IMR-90 (cell line): ENCODE measurements at regions not wholly inside any gene's neighbourhood (a gene's known extent, or its start where the extent isn't known, plus 50 kb on each side); places are given as distances from the start of the nearest gene placed in this dataset.

ENCODE experiments used
- ATAC-seq: fragments of 200-7000 bp; cut with Tn5 transposase; 2 replicates; pipeline ENCODE4 v1.9.1; 2020; ENCODE audit warnings: low read depth, mild to moderate bottlenecking, moderate library complexity
- BruUV-seq: library from RNA; stranded (reverse); fragments of 400-500 nt; replicated peaks from 2 replicates; lab custom pipeline; 2021; lab: Mats Ljungman, UMichigan
- CTCF ChIA-PET: fragments of 300-600 bp; formaldehyde crosslinking; extraction: SDS; loops from one replicate; lab custom pipeline; 2021; ENCODE audit warnings: antibody characterized with exemption; lab: Yijun Ruan, JAX
- POLR2A ChIA-PET: fragments of 300-600 bp; sonication (Branson Sonifier 250); formaldehyde crosslinking; loops from one replicate; lab custom pipeline; 2022; ENCODE audit warnings: antibody characterized with exemption; ENCODE audit not compliant: unreplicated experiment; lab: Charles Lee
- DNase-seq: peaks from one replicate; pipeline ENCODE4 v3.0.0; 2013
- H2AFZ ChIP-seq: replicated peaks from 2 replicates; pipeline ENCODE3; 2013; ENCODE audit warnings: low read length, mild to moderate bottlenecking; ENCODE audit not compliant: poor library complexity
- H2AK5ac ChIP-seq: 2 replicates; pipeline ENCODE4 v1.6.1; 2013; ENCODE audit warnings: low read depth, low read length, inconsistent platforms
- H2AK9ac ChIP-seq: replicated peaks from 2 replicates; pipeline ENCODE3; 2013; ENCODE audit warnings: mild to moderate bottlenecking, low read depth, low read length, moderate library complexity; ENCODE audit not compliant: poor library complexity
- H2BK120ac ChIP-seq: 2 replicates; pipeline ENCODE4 v1.6.1; 2013; ENCODE audit warnings: low read depth, low read length, inconsistent platforms
- H2BK15ac ChIP-seq: 3 replicates; pipeline ENCODE4 v1.6.1; 2013; ENCODE audit warnings: low read depth, low read length, inconsistent platforms
- H2BK20ac ChIP-seq: 2 replicates; pipeline ENCODE4 v1.6.1; 2013; ENCODE audit warnings: low read depth, mild to moderate bottlenecking, inconsistent platforms, low read length, moderate library complexity
- H2BK5ac ChIP-seq: 2 replicates; pipeline ENCODE4 v1.6.1; 2013; ENCODE audit warnings: mild to moderate bottlenecking, low read depth, low read length, inconsistent platforms; ENCODE audit not compliant: poor library complexity, severe bottlenecking
- H3K14ac ChIP-seq: replicated peaks from 2 replicates; pipeline ENCODE4 v1.6.1; 2013; ENCODE audit warnings: low read depth, low read length, inconsistent platforms
- H3K18ac ChIP-seq: 2 replicates; pipeline ENCODE4 v1.6.1; 2013; ENCODE audit warnings: low read depth, low read length, control low read depth
- H3K23ac ChIP-seq: 2 replicates; pipeline ENCODE4 v1.6.1; 2013; ENCODE audit warnings: low read depth, low read length, inconsistent platforms
- H3K27ac ChIP-seq: 2 replicates; pipeline ENCODE4 v1.5.1; 2013; ENCODE audit warnings: mild to moderate bottlenecking, control low read depth, low read length; ENCODE audit not compliant: insufficient read depth
- H3K27me3 ChIP-seq: 2 replicates; pipeline ENCODE4 v1.6.1; 2013; ENCODE audit warnings: low read length; ENCODE audit not compliant: control insufficient read depth, insufficient read depth
- H3K36me3 ChIP-seq: 2 replicates; pipeline ENCODE4 v1.6.1; 2013; ENCODE audit warnings: low read length, mixed read lengths; ENCODE audit not compliant: control insufficient read depth, insufficient read depth
- H3K4ac ChIP-seq: 2 replicates; pipeline ENCODE4 v1.6.1; 2013; ENCODE audit warnings: low read depth, low read length, inconsistent platforms
- H3K4me1 ChIP-seq: 2 replicates; pipeline ENCODE4 v1.6.1; 2013; ENCODE audit warnings: low read length, mixed read lengths; ENCODE audit not compliant: control insufficient read depth, insufficient read depth
- H3K4me2 ChIP-seq: 2 replicates; pipeline ENCODE4 v1.6.1; 2013; ENCODE audit warnings: low read depth, mild to moderate bottlenecking, control low read depth, low read length, moderate library complexity
- H3K4me3 ChIP-seq: 2 replicates; pipeline ENCODE4 v1.5.1; 2013; ENCODE audit warnings: low read depth, mild to moderate bottlenecking, control low read depth, low read length, moderate library complexity; ENCODE audit not compliant: insufficient read depth
- H3K56ac ChIP-seq: 2 replicates; pipeline ENCODE4 v1.6.1; 2013; ENCODE audit warnings: low read length, inconsistent platforms; ENCODE audit not compliant: insufficient read depth; ENCODE audit errors: extremely low read depth
- H3K79me1 ChIP-seq, 2 experiments: 2 replicates each; pipeline ENCODE4 v1.6.1; 2013; ENCODE audit warnings: low read length in 2 of 2, inconsistent platforms in 1 of 2, low read depth in 1 of 2
- H3K9ac ChIP-seq: 2 replicates; pipeline ENCODE4 v1.6.1; 2013; ENCODE audit warnings: low read depth, low read length, control low read depth
- H3K9me1 ChIP-seq: 2 replicates; pipeline ENCODE4 v1.6.1; 2013; ENCODE audit warnings: low read length, inconsistent platforms; ENCODE audit not compliant: insufficient read depth
- H3K9me3 ChIP-seq: 2 replicates; pipeline ENCODE4 v1.6.1; 2013; ENCODE audit warnings: low read length; ENCODE audit not compliant: control insufficient read depth, insufficient read depth
- H4K20me1 ChIP-seq: 2 replicates; pipeline ENCODE4 v1.6.1; 2013; ENCODE audit warnings: low read length, inconsistent platforms; ENCODE audit not compliant: insufficient read depth
- H4K5ac ChIP-seq: 2 replicates; pipeline ENCODE4 v1.6.1; 2013; ENCODE audit warnings: mild to moderate bottlenecking, low read depth, low read length, control low read depth
- H4K8ac ChIP-seq, 2 experiments: 2 replicates each; pipeline ENCODE4 v1.6.1; 2013; ENCODE audit warnings: low read depth in 2 of 2, low read length in 2 of 2, control low read depth in 1 of 2, inconsistent platforms in 1 of 2
- H4K91ac ChIP-seq: 2 replicates; pipeline ENCODE4 v1.6.1; 2013; ENCODE audit warnings: low read depth, low read length, inconsistent platforms; ENCODE audit not compliant: insufficient read depth
- BHLHE40 ChIP-seq: fragments of 150-350 bp; IDR thresholded peaks from 2 replicates; pipeline ENCODE4 v1.6.1; 2016; ENCODE audit warnings: mild to moderate bottlenecking, low read depth, low read length
- CEBPB ChIP-seq: IDR thresholded peaks from 2 replicates; pipeline ENCODE4 v1.6.1; 2012; ENCODE audit warnings: low read depth, low read length, improper control_type of control experiment
- CHD1 ChIP-seq: IDR thresholded peaks from 2 replicates; pipeline ENCODE4 v1.6.1; 2012; ENCODE audit warnings: low read depth, low read length, improper control_type of control experiment
- CTCF ChIP-seq: conservative IDR thresholded peaks from 2 replicates; pipeline ENCODE4 v1.5.1; 2012; ENCODE audit warnings: mild to moderate bottlenecking, low read depth, low read length, improper control_type of control experiment
- ELK1 ChIP-seq: fragments of 150-350 bp; IDR thresholded peaks from 2 replicates; pipeline ENCODE4 v1.6.1; 2016; ENCODE audit warnings: low read depth, mild to moderate bottlenecking, low read length, moderate library complexity, borderline replicate concordance
- FOS ChIP-seq: fragments of 150-350 bp; IDR thresholded peaks from 2 replicates; pipeline ENCODE4 v1.6.1; 2016; ENCODE audit warnings: low read depth, low read length
- MAFK ChIP-seq: IDR thresholded peaks from 2 replicates; pipeline ENCODE4 v1.6.1; 2012; ENCODE audit warnings: low read depth, low read length, improper control_type of control experiment
- MAZ ChIP-seq: IDR thresholded peaks from 2 replicates; pipeline ENCODE4 v1.6.1; 2012; ENCODE audit warnings: low read depth, mild to moderate bottlenecking, low read length, improper control_type of control experiment, moderate library complexity, borderline replicate concordance
- MXI1 ChIP-seq: IDR thresholded peaks from 2 replicates; pipeline ENCODE4 v1.6.1; 2012; ENCODE audit warnings: low read depth, mild to moderate bottlenecking, low read length, moderate library complexity, borderline replicate concordance
- NFE2L2 ChIP-seq: fragments of 150-350 bp; IDR thresholded peaks from 2 replicates; pipeline ENCODE4 v1.6.1; 2016; ENCODE audit warnings: low read depth, mild to moderate bottlenecking, low read length
- POLR2A ChIP-seq: IDR thresholded peaks from 2 replicates; pipeline ENCODE4 v1.6.1; 2012; ENCODE audit warnings: mild to moderate bottlenecking, low read depth, low read length
- RAD21 ChIP-seq: IDR thresholded peaks from 2 replicates; pipeline ENCODE4 v1.6.1; 2012; ENCODE audit warnings: low read length, improper control_type of control experiment
- RCOR1 ChIP-seq: IDR thresholded peaks from 2 replicates; pipeline ENCODE4 v1.6.1; 2012; ENCODE audit warnings: mild to moderate bottlenecking, low read length, improper control_type of control experiment; ENCODE audit not compliant: insufficient replicate concordance
- RFX5 ChIP-seq: IDR thresholded peaks from 2 replicates; pipeline ENCODE4 v1.8.0; 2012; ENCODE audit warnings: low read depth, mild to moderate bottlenecking, low read length, moderate library complexity
- SMC3 ChIP-seq: fragments of 150-350 bp; IDR thresholded peaks from 2 replicates; pipeline ENCODE4 v1.6.1; 2016; ENCODE audit warnings: low read depth, mild to moderate bottlenecking, antibody characterized with exemption, low read length, moderate library complexity
- USF2 ChIP-seq: fragments of 150-350 bp; IDR thresholded peaks from 2 replicates; pipeline ENCODE4 v1.6.1; 2017; ENCODE audit warnings: mild to moderate bottlenecking, antibody characterized with exemption, low read length, low read depth
- WGBS, 2 experiments: methylation state at CpG; one replicate each; pipeline versions ENCODE4 v1.1.5 to v1.1.7; 2013; ENCODE audit warnings: missing lambda C conversion rate in 2 of 2; ENCODE audit not compliant: insufficient read length in 1 of 2; ENCODE audit errors: extremely low coverage in 2 of 2; 5-methylcytosine and 5-hydroxymethylcytosine counted together
- dilution Hi-C: fragments of 300-500 bp; cut with HindIII; formaldehyde crosslinking; loops from one replicate; pipeline ENCODE4 v1.14.3; 2018; ENCODE audit warnings: low sequenced_read_pairs; ENCODE audit not compliant: unreplicated experiment
- in situ Hi-C: fragments of 300-500 bp; cut with MboI; formaldehyde crosslinking; loops from 3 replicates; pipeline ENCODE4 v1.14.3; 2019; ENCODE audit warnings: low sequenced_read_pairs, inconsistent platforms, mixed read lengths
- intact Hi-C: fragments of 100-400 bp; cut with micrococcal nuclease; formaldehyde crosslinking; loops from 2 replicates; pipeline ENCODE4 v1.10.0; 2022

GRCh38 chr15:100794008-100794407 lies 85.6 kb upstream of the ALDH1A3 start:
- in situ Hi-C loops = no loop called here
- intact Hi-C loops = no loop called here
- no peaks in the 10 kb centered on the region for H3K79me1 ChIP-seq
- H3K4me1 ChIP-seq = no peaks in the 10 kb centered on the region
- H3K9me3 ChIP-seq = no peaks in the 10 kb centered on the region; the same call in 1 of the 2 replicates
- no peak overlapping the region for H2AK9ac ChIP-seq
- no TSS peak for BruUV-seq
- DNase-seq (no peak), ATAC-seq (no peak)
- no peak overlapping the region for H3K4me3 ChIP-seq
- H2BK5ac ChIP-seq = no peak overlapping the region
- no peak overlapping the region for H4K5ac ChIP-seq
- no peak overlapping the region for H3K4me2 ChIP-seq
- dilution Hi-C loops = no loop called here
- H3K9ac ChIP-seq = no peak overlapping the region
- CTCF ChIA-PET = no interaction called here
- no peak overlapping the region for H3K18ac ChIP-seq
- TF ChIP-seq POLR2A = no peak
- TF ChIP-seq MAZ = no peak
- no peak for TF ChIP-seq CEBPB
- TF ChIP-seq RAD21 = no peak
- no peak for TF ChIP-seq CHD1
- TF ChIP-seq BHLHE40 = no peak
- no peak for TF ChIP-seq RCOR1
- no peak for TF ChIP-seq NFE2L2
- TF ChIP-seq CTCF = no peak
- no peak for TF ChIP-seq MXI1
- no peak for TF ChIP-seq RFX5
- no peak for TF ChIP-seq SMC3
- TF ChIP-seq FOS = no peak
- no peak for TF ChIP-seq USF2
- TF ChIP-seq MAFK = no peak
- no peak for TF ChIP-seq ELK1
- no peaks in the 10 kb centered on the region for H4K20me1 ChIP-seq
- no peak overlapping the region for H3K14ac ChIP-seq
- peaks cover 6% of the 10 kb centered on the region for H3K27me3 ChIP-seq
- no peak overlapping the region for H2AFZ ChIP-seq
- 18% methylated on average over 2 of the region's 3 CpGs; no CpG with 5 or more reads in 1 of the 2 experiments for WGBS, 2 experiments
- H3K36me3 ChIP-seq = no peaks in the 10 kb centered on the region
- no peaks in the 10 kb centered on the region for H3K9me1 ChIP-seq
- no peak overlapping the region for H4K8ac ChIP-seq
- no peak overlapping the region for H2AK5ac ChIP-seq
- H2BK15ac ChIP-seq = no peak overlapping the region
- H3K23ac ChIP-seq = no peak overlapping the region
- POLR2A ChIA-PET = no interaction called here
- no peak overlapping the region for H3K27ac ChIP-seq
- H2BK120ac ChIP-seq = no peak overlapping the region
- no peak overlapping the region for H4K91ac ChIP-seq
- no peak overlapping the region for H2BK20ac ChIP-seq
- no peak overlapping the region for H3K56ac ChIP-seq
- H3K4ac ChIP-seq = no peak overlapping the region
